ENCODE measurements at regions not wholly inside any gene's neighbourhood (a gene's known extent, or its start where the extent isn't known, plus 50 kb on each side); places are given as distances from the start of the nearest gene placed in this dataset.

GRCh38 chr4:31058656-31059055 is 338.5 kb downstream of the PCDH7 start:
- DNase-seq (ENCODE audit: low read depth in 3 of 3) = no peak

DNA sequence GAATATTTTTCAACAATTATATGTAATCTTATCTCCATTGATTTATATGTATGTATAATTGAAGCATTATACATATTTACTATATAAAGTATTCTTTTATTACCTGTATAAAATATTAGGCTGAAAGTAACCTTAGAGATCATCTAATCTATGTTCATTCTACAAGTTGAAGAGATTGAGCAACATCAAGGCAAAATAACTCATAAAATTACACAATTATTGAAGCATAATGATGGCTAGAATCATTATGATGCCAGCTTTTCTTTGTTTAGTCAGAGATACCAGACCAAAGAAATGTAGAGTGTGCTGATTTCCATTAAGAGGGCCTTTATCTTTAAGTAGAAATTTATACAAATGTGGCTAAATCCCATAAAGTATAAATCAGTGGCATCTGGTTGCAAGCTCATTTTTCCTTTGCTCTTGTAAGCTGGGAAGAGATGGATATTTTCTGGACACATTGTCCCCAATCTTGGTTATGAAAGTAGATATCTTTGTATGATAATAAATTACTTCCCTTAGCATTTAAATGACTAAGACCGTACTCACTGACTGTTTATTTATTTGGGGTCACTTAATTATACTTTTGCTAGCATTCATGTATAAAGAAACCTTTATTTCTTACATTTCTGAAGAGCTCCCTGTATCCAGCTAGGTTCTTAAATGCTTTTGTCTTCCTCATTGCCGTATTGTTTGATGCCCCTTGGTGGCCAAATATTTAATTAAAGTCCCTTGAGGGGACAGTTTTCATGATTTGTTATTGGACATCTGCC is 339.8 kb downstream of the PCDH7 start:
- no peak for DNase-seq (ENCODE audit: low read depth in 3 of 3)

GRCh38 chr4:31065086-31065485 is 344.9 kb downstream of the PCDH7 start:
- no peak for DNase-seq (ENCODE audit: low read depth in 3 of 3)

GRCh38 chr4:31068257-31069075 is 348.3 kb downstream of the PCDH7 start:
- no peak for DNase-seq (ENCODE audit: low read depth in 3 of 3)

DNA sequence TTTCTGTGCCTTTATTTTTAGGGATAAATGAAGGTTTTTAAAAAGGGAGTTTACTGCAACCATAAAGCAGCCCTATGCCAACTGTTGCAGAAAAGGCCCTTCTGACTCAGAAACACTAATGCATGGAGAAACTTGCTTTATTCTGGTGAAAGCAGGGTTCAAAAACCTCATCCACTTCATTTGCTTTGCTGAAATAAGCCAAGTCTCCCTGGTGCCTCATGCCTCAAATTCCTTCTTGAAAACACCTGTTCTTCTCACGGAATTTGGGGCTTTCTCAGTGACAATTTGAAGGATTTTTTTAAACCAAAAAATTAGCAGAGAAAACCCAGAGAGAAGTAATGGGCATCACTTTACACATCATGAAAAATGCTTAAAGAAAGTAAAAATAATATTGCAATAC is 349.0 kb downstream of the PCDH7 start:
- DNase-seq (ENCODE audit: low read depth in 3 of 3) = no peak

GRCh38 chr4:31071508-31072486 is 351.6 kb downstream of the PCDH7 start:
- no peak for DNase-seq (ENCODE audit: low read depth in 3 of 3)

DNA sequence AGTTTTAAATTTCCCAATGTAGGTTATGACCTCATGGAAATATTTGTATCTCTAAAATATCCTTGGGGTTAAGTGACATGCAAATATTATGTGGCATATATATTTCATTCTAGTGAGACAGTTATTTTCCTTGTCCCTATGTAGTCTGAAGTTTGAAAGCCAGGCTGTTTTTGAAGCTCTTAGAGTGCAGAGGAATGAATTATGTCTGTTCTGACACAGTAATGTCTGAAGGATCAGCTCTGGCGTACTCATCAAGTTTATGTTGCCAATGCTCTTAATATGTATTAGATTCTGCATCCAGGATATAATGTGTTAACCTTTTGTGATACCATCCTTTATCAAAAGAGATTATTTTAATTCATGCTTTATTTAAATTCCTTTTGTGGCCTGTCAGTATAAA is 355.8 kb downstream of the PCDH7 start:
- no peak for DNase-seq (ENCODE audit: low read depth in 3 of 3)

GRCh38 chr4:31078661-31079060 is 358.5 kb downstream of the PCDH7 start:
- no peak for DNase-seq (ENCODE audit: low read depth in 3 of 3)

- DNase-seq (ENCODE audit: low read depth in 3 of 3) = no peak
Observed at GRCh38 chr4:31080887-31081286, 360.7 kb downstream of the PCDH7 start.

GRCh38 chr4:31081366-31081765 is 361.2 kb downstream of the PCDH7 start:
- no peak for DNase-seq (ENCODE audit: low read depth in 3 of 3)

DNA sequence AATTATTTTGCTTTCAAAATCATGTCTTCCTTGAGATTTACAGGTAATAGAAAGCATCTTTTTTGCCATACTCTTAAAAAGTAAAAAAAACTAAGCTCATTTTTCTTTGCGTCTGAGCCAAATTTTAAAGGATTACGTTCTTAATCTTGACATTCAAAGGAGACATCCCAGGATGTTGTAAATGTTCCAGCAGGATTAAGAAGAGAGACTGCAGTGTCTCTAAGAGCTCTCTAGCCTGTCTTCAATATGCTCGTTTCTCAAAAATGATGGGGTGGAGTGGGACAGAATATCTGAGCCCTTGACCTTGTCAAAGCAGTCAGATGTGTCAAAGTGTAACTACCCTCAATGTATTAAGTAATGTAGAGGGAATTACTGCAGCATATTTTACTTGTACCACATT is 363.3 kb downstream of the PCDH7 start:
- no peak for DNase-seq (ENCODE audit: low read depth in 3 of 3)

DNA sequence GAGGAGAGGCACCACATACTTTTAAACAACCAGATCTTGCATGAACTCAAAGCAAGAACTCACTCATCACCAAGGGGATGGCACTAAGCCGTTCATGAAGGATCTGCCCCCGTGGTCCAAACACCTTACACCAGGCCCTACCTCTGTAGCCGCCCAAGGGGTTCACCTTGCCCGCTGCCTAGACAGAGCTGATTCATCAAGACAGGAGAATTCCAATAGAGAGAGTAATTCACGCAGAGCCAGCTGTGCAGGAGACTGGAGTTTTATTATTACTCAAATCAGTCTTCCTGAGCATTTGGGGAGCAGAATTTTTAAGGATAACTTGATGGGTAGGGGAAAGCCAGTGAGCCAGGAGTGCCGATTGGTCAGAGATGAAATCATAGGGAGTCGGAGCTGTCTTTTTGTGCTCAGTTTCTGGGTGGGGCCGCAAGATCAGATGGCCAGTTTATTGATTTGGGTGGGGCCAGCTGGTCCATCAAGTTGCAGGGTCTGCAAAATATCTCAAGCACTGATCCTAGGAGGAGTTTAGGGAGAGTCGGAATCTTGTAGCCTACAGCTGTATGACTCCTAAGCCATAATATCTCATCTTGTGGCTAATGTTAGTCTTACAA is 364.7 kb downstream of the PCDH7 start:
- DNase-seq (ENCODE audit: low read depth in 3 of 3) = no peak

DNA sequence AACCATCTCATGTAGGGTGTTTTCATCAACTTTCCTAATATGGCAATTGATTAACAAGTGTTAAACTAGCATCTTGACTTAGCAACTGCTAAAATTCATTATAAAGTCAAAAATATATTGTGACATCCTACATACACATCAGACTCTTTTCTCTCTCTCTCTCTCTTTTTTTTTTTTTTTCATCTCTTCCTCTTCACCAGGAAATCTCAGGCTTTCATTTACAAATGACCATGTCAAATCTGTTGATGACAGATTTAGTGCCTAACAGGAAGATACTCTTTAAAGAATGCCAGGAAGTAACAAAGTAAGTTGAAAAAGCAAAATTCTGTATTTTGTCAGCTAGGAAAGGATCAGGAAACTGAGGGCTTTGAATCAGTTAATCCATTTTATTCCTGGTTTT is 365.5 kb downstream of the PCDH7 start:
- DNase-seq (ENCODE audit: low read depth in 3 of 3) = no peak

GRCh38 chr4:31086756-31087330 is 366.7 kb downstream of the PCDH7 start:
- no peak for DNase-seq (ENCODE audit: low read depth in 3 of 3)

DNA sequence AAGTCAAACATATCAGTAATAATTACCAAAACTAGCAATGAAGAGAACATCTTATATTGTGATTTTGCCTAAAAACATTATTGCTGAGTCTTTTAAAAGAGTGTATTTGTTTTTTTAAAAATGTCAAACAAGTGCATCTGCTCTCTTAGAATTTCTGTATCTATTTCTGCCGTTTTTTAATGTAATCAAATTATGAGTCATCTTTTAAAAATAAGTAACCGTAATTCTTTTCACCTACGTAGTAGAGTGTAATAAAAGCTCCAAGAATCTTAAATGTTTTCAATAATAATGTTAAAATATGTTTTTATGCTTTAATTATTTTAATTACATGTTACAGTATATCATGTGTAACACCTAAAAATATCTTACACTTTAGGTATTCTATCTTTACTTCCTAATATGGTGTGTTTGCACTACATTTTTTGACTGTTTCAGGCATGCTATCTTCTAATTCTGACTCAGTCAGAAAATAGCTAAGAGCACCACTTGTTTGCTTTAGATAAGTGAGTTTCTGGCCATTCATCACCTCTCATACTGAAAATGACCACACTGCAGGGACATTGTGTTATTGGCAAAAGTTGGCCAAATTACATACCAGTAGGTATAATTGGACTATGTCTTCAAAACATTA is 368.5 kb downstream of the PCDH7 start:
- no peak for DNase-seq (ENCODE audit: low read depth in 3 of 3)

DNA sequence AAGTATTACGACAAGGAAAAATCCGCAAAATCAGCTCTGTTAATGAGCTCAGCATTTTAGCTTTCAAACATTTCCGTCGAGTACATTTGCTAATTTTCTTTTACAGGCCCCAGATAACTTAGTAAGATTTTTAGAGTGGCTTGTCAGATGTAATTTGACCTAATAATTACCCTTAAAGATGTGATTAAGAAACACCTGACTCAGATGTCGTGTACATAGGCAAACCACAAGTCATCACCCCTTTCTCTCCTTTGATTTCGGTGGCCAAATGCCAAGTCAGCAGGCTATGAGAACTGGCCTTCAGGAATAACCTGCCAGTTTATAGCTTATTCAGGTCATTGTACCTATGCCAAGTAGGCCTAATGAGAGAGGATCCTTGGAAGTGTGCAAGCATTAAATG is 369.6 kb downstream of the PCDH7 start:
- DNase-seq (ENCODE audit: low read depth in 3 of 3) = no peak

- no peak for DNase-seq (ENCODE audit: low read depth in 3 of 3)
Observed at GRCh38 chr4:31094474-31094873, 374.3 kb downstream of the PCDH7 start.

DNA sequence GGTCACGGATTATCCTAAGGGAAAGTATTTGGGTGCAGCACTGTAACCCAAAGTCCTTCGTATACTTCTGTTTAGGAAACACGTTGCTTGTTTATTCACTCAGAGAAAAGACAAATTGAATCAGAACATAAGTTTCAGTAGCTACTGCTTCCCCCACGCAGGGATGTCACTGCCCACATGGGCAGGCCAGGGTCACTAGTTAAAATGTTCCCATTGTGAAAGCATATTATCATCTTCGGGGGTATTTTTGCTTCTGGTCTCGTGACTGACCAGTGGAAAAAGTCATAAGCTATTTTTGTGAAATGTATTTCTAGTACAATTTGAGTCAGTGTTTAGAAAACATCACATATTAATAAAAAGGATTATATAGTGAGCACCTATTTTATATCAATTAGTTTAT is 377.8 kb downstream of the PCDH7 start:
- no peak for DNase-seq (ENCODE audit: low read depth in 3 of 3)

- no peak for DNase-seq (ENCODE audit: low read depth in 3 of 3)
Observed at GRCh38 chr4:31100536-31100935, 380.4 kb downstream of the PCDH7 start.

DNA sequence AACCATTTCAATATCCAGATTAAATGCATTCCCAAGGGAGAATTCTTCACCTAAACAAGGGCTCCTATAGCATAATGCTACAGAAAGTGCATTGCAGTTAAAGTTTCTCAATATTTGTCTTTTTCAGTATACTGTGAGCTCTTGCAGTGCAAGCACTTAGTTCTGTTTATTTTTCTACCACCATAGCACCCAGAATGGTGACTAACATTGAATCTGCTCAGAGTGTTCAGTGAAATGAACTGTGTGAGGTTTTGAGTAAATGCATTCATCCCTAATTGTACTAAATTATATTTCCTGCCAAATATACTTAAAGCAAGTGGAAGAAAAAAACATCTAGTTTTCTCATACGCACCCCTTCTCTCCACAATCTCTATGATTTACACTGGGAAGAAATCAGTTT is 383.9 kb downstream of the PCDH7 start:
- DNase-seq (ENCODE audit: low read depth in 3 of 3) = no peak

DNA sequence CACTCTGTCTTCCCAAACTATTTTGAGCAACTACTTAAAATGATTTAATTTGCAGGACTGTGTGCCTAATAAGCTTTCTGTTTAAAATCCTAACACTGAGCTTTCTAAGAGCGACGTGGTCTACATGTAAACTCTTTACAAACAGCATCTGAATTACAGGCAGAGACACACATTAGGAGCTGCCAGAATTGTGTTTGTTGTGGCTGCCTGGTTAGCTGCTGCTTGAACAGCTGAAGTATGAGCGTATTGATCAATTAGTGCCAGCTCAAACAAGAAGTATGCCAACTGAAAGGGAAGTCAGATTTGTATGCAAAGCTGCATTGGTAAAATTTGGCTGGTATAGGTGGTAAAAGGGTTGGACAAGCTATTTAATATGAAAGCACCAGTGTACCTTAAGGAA is 384.4 kb downstream of the PCDH7 start:
- no peak for DNase-seq (ENCODE audit: low read depth in 3 of 3)

All from stimulated activated CD4-positive, alpha-beta T cell treated with anti-CD3 and anti-CD28 coated beads, TNF-alpha, amount 100 ng/mL, for 24 hours (primary cell).